Lower leg skin (tissue), 3 donors: ENCODE measurements at regions not wholly inside any gene's neighbourhood (a gene's known extent, or its start where the extent isn't known, plus 50 kb on each side); places are given as distances from the start of the nearest gene placed in this dataset.

Experiments used
- POLR2A ChIP-seq, 2 donors: fragments of 450-650 bp; IDR thresholded peaks; one replicate each; pipeline ENCODE4 v1.6.1; 2016 to 2017; ENCODE audit warnings: antibody characterized with exemption in 2 of 2, mild to moderate bottlenecking in 1 of 2, moderate library complexity in 1 of 2
- TF ChIP-seq, protein P1 (sequence below), 3 donors: fragments of 450-650 bp; IDR thresholded peaks; one replicate each; pipeline ENCODE4 v1.5.1; 2016; ENCODE audit warnings: antibody characterized with exemption in 3 of 3, mild to moderate bottlenecking in 3 of 3, moderate library complexity in 2 of 3

DNA sequence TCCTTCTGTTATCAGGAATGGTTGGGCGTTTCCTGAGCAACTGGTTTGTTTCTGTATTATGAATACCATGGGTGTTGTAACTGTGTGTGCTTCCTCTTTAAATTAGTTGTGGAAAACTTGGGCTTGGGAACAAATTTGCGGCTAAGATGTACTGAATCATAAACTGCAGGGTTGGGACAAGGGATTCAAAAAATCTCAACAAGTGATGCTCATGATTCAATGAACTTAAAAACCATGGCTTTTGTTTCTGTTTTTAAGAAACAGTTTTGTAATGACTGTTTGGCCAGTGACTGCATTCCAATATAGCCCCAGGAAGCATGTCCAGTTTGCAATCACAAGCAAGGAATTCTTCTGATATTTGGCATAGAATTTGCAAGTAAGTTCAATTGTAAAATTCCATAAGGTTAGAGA is 657.5 kb upstream of the WWC1 start:
- no peak for TF ChIP-seq POLR2A (IDR thresholded peaks at IDR 0.05)
- TF ChIP-seq, protein P1, sequence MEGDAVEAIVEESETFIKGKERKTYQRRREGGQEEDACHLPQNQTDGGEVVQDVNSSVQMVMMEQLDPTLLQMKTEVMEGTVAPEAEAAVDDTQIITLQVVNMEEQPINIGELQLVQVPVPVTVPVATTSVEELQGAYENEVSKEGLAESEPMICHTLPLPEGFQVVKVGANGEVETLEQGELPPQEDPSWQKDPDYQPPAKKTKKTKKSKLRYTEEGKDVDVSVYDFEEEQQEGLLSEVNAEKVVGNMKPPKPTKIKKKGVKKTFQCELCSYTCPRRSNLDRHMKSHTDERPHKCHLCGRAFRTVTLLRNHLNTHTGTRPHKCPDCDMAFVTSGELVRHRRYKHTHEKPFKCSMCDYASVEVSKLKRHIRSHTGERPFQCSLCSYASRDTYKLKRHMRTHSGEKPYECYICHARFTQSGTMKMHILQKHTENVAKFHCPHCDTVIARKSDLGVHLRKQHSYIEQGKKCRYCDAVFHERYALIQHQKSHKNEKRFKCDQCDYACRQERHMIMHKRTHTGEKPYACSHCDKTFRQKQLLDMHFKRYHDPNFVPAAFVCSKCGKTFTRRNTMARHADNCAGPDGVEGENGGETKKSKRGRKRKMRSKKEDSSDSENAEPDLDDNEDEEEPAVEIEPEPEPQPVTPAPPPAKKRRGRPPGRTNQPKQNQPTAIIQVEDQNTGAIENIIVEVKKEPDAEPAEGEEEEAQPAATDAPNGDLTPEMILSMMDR (IDR thresholded peaks at IDR 0.05) = no peak
